GM18861 (cell line): ENCODE measurements at regions not wholly inside any gene's neighbourhood (a gene's known extent, or its start where the extent isn't known, plus 50 kb on each side); places are given as distances from the start of the nearest gene placed in this dataset.
"Not testable (repeated sequence)": the region's sequence is repeated elsewhere in the genome, so short reads cannot be mapped to it uniquely, and the experiment has no call there.

ENCODE experiments used
- ATAC-seq: cut with Tn5 transposase; IDR thresholded peaks from one replicate; pipeline ENCODE4 v1.9.1; 2021; ENCODE audit not compliant: unreplicated experiment

GRCh38 chr2:14960686-14961324, 328.3 kb downstream of the LRATD1 start:
- ATAC-seq: no peak

- ATAC-seq: no peak
These were observed 335.2 kb downstream of the LRATD1 start for GRCh38 chr2:14967729-14968128.

- ATAC-seq: no peak
These were observed 342.9 kb downstream of the LRATD1 start for GRCh38 chr2:14975381-14975780.

- no peak for ATAC-seq
These were observed 344.5 kb downstream of the LRATD1 start for GRCh38 chr2:14977021-14977420.

GRCh38 chr2:14978845-14979244, 346.3 kb downstream of the LRATD1 start:
- no peak for ATAC-seq

- ATAC-seq: no peak
These were observed 350.3 kb downstream of the LRATD1 start for GRCh38 chr2:14982790-14983189.

GRCh38 chr2:14988600-14988999, 356.1 kb downstream of the LRATD1 start:
- ATAC-seq: no peak

- no peak for ATAC-seq
These were observed 359.2 kb downstream of the LRATD1 start for GRCh38 chr2:14991723-14992122.

GRCh38 chr2:14994721-14995120, 362.2 kb downstream of the LRATD1 start:
- ATAC-seq: no peak

- no peak for ATAC-seq
These were observed 364.0 kb downstream of the LRATD1 start for GRCh38 chr2:14996351-14997014.

- ATAC-seq: no peak
These were observed 366.0 kb downstream of the LRATD1 start for GRCh38 chr2:14998546-14998945.

- ATAC-seq: no peak
These were observed 366.7 kb downstream of the LRATD1 start for GRCh38 chr2:14999114-14999661.

- ATAC-seq: not testable (repeated sequence)
These were observed 370.0 kb downstream of the LRATD1 start for GRCh38 chr2:15002519-15002918.

- peak; percentile 50 for ATAC-seq
These were observed 374.1 kb downstream of the LRATD1 start for GRCh38 chr2:15006667-15007066.

GRCh38 chr2:15009681-15010080, 377.2 kb downstream of the LRATD1 start:
- no peak for ATAC-seq

- ATAC-seq: no peak
These were observed 377.8 kb downstream of the LRATD1 start for GRCh38 chr2:15010346-15010745.

GRCh38 chr2:15018814-15019213, 386.3 kb downstream of the LRATD1 start:
- no peak for ATAC-seq

- no peak for ATAC-seq
These were observed 390.7 kb downstream of the LRATD1 start for GRCh38 chr2:15023221-15023620.

- no peak for ATAC-seq
These were observed 395.9 kb downstream of the LRATD1 start for GRCh38 chr2:15028406-15028805.

GRCh38 chr2:15031745-15032240, 399.3 kb downstream of the LRATD1 start:
- ATAC-seq: peak; percentile 85

GRCh38 chr2:15034246-15034645, 401.7 kb downstream of the LRATD1 start:
- no peak for ATAC-seq

GRCh38 chr2:15034860-15035259, 402.3 kb downstream of the LRATD1 start:
- ATAC-seq: no peak
